ENCODE measurements at regions not wholly inside any gene's neighbourhood (a gene's known extent, or its start where the extent isn't known, plus 50 kb on each side); places are given as distances from the start of the nearest gene placed in this dataset.

DNA sequence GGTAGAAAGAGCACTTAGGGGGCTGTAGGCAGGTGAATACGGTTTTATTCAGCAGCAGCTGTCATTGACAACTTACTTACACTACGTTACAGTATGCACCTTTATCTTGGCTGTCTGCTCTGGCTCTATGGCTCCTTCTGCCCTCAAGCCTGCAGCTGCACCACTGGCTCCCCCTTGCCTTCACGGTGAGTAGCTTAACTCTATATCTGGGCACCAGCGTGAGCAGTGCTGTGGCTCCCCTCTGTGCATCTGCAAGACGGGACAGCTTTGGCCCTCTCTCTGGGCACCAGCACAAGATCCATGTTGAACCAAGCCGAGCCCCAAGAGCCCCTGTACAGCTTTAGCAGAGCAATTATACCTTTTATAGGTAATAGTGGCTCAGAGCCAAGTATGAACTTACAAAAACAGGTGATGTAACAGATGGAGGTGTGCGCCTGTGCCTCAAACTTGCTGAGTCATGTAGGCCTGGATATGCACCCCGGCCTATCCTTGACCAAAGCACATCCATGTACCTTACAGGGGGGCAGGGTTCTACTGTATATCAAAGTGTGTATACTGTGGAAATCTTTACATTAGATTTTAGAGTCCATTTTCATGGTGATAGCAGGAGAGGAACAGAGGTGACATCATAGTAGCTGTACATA, 96.9 kb upstream of the CTSC start:
- Mint-ChIP-seq H3K36me3 (peaks cover 5% of the 10 kb centered on the region), H3K27ac (no peak overlapping the region), H3K4me3 (no peak overlapping the region), H3K27me3 (ENCODE audit: low read depth) (no peaks in the 10 kb centered on the region), H3K4me1 (peaks cover 5% of the 10 kb centered on the region), H3K9me3 (peaks cover 18% of the 10 kb centered on the region)
- no peak for DNase-seq (ENCODE audit: low spot score in 2 of 2, unreplicated experiment in 2 of 2)
- TF ChIP-seq, protein P1, sequence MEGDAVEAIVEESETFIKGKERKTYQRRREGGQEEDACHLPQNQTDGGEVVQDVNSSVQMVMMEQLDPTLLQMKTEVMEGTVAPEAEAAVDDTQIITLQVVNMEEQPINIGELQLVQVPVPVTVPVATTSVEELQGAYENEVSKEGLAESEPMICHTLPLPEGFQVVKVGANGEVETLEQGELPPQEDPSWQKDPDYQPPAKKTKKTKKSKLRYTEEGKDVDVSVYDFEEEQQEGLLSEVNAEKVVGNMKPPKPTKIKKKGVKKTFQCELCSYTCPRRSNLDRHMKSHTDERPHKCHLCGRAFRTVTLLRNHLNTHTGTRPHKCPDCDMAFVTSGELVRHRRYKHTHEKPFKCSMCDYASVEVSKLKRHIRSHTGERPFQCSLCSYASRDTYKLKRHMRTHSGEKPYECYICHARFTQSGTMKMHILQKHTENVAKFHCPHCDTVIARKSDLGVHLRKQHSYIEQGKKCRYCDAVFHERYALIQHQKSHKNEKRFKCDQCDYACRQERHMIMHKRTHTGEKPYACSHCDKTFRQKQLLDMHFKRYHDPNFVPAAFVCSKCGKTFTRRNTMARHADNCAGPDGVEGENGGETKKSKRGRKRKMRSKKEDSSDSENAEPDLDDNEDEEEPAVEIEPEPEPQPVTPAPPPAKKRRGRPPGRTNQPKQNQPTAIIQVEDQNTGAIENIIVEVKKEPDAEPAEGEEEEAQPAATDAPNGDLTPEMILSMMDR (IDR thresholded peaks at IDR 0.05; ENCODE audit: unreplicated experiment): no peak

DNA sequence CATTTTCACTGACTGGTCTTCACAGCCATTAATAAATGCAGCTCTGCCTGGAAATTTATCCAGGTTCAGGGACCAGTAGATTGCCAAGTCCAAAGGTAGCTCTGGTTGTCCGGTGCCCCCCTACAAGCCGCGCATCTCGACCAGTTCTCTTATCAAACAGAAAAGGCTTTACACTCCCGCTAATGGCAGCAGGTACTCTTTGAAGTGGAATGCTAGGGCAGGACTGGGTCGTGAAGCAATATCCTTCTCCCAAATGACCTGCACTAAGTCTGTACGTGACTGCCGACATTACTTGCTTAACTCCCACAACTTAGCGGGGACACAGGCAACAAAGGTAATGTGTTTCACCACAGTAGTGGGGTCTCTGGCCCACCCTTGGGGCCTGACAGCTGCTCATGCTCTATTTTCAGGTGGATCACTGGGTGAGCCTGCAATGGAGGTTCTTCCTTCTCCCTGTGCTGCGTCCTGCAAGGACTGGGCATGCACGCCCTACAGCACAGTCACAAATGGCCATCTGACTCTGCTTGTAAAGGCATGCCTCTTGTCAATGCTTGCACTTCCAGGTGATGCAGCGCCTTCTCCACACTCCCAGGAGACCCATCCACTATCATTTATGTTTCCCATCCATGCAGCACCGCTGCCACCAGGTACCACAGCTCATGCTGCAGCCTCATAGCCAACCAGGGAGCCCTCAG, 96.1 kb upstream of the CTSC start:
- Mint-ChIP-seq H3K27me3 (ENCODE audit: low read depth) (no peaks in the 10 kb centered on the region), H3K4me3 (no peak overlapping the region), H3K9me3 (peaks cover 18% of the 10 kb centered on the region), H3K4me1 (peaks cover 5% of the 10 kb centered on the region), H3K36me3 (peaks cover 5% of the 10 kb centered on the region), H3K27ac (no peak overlapping the region)
- TF ChIP-seq, protein P1 (IDR thresholded peaks at IDR 0.05; ENCODE audit: unreplicated experiment): no peak
- no peak for DNase-seq (ENCODE audit: low spot score in 2 of 2, unreplicated experiment in 2 of 2)

DNA sequence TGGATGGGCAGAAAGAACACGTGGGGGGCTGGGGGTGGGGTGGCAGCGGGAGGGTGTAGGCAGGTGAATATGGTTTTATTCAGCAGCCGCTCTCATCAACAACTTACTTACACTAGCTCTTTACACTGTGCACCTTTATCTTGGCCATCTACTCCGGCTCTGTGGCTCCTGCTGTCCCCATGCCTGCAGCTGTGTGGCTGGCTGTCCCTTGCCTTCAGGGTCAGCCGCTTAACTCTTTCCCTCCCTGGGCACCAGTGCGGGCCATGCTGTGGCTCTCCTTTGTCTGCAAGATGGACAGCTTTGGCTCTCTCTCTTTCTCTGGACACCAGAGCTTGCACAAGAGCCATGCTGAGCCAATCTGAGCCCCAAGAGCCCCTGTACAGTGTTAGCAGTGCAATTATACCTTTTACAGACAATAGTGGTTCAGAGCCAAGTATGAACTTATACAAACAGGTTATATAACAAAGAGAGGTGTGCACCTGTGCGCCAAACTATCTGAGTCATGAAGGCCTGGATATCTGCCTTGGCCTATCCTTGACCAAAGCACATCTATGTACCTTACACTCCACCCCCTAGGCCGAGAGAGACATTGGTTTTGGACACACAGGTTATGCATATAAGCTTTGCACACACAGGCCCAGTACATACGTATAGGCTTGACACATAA, 94.3 kb upstream of the CTSC start:
- H3K4me1 Mint-ChIP-seq: peaks cover 7% of the 10 kb centered on the region
- no peak overlapping the region for H3K27ac Mint-ChIP-seq
- DNase-seq (ENCODE audit: low spot score in 2 of 2, unreplicated experiment in 2 of 2): no peak
- peaks cover 2% of the 10 kb centered on the region for H3K36me3 Mint-ChIP-seq
- peaks cover 12% of the 10 kb centered on the region for H3K9me3 Mint-ChIP-seq
- H3K4me3 Mint-ChIP-seq: no peak overlapping the region
- TF ChIP-seq, protein P1 (IDR thresholded peaks at IDR 0.05; ENCODE audit: unreplicated experiment): no peak
- no peaks in the 10 kb centered on the region for H3K27me3 Mint-ChIP-seq (ENCODE audit: low read depth)

DNA sequence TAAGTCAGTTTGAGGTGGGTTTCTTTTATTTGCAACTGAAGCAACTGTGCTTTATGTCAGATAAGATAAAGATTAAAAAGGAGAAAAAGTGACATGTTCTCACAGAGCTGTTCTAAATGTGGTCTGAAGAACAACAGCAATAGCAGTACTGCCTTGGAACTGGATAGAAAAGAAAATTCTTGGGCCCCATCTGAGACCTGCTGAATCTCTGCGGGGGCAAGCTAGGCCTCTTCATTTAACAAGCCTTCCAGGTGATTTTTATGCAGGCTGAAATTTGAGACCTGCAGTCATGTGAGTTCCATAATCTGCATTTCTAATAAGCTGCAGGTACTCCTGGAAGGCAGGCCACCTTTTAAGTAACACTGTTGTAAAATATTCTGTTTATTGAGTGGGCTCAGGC, 91.4 kb upstream of the CTSC start:
- no peak overlapping the region for H3K4me3 Mint-ChIP-seq
- H3K9me3 Mint-ChIP-seq: no peaks in the 10 kb centered on the region
- H3K27me3 Mint-ChIP-seq (ENCODE audit: low read depth): no peaks in the 10 kb centered on the region
- DNase-seq (ENCODE audit: low spot score in 2 of 2, unreplicated experiment in 2 of 2): no peak
- TF ChIP-seq, protein P1 (IDR thresholded peaks at IDR 0.05; ENCODE audit: unreplicated experiment): no peak
- H3K36me3 Mint-ChIP-seq: no peaks in the 10 kb centered on the region
- H3K27ac Mint-ChIP-seq: no peak overlapping the region
- H3K4me1 Mint-ChIP-seq: peaks cover 14% of the 10 kb centered on the region

DNA sequence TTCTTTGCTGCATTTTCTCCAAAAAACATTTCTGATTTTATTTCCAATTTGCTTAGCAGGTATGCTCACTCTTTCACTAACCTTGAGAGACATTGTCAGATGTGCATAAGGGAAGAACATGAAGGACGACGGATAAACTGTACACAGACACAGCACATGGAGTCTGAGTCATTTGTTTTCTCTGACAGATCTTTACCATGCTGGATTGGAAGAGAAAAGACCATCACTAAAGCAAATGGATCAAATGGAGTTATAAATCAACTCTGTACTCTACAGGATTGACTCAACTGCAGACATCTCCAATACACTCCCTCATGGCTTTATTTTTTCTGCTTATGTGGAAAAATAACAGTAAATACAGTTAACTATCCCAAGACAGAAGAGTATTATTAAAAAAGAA, 90.2 kb upstream of the CTSC start:
- Mint-ChIP-seq H3K36me3 (no peaks in the 10 kb centered on the region), H3K27me3 (ENCODE audit: low read depth) (no peaks in the 10 kb centered on the region), H3K4me3 (no peak overlapping the region), H3K4me1 (peaks cover 14% of the 10 kb centered on the region), H3K27ac (no peak overlapping the region), H3K9me3 (no peaks in the 10 kb centered on the region)
- DNase-seq (ENCODE audit: low spot score in 2 of 2, unreplicated experiment in 2 of 2): no peak
- TF ChIP-seq, protein P1 (IDR thresholded peaks at IDR 0.05; ENCODE audit: unreplicated experiment): no peak

Data from mesothelial cell of epicardium (in vitro differentiated cells).